Activated T-cell treated with anti-CD3 and anti-CD28 coated beads, Interleukin-2, amount 50 U/mL, for 72 hours (primary cell): ENCODE measurements at regions not wholly inside any gene's neighbourhood (a gene's known extent, or its start where the extent isn't known, plus 50 kb on each side); places are given as distances from the start of the nearest gene placed in this dataset.
A peak's percentile ranks its signal among the peaks of the same experiment; 100 is the strongest.

ENCODE experiments used
- ATAC-seq, 2 donors: fragments of 150-1000 bp; cut with Tn5 transposase; replicated peaks in 1 of 2; 2 replicates each; pipeline ENCODE4 v1.10.0; 2021; ENCODE audit warnings: moderate library complexity in 2 of 2, mild to moderate bottlenecking in 1 of 2
- DNase-seq, 2 donors: peaks; one replicate each; pipeline ENCODE4 v3.0.0; 2021 to 2022; ENCODE audit warnings: mixed read lengths in 1 of 2
- H3K27ac Mint-ChIP-seq: one replicate; pipeline ENCODE4 v1.8.0; 2022; ENCODE audit warnings: mild to moderate bottlenecking, moderate library complexity, mixed read lengths
- H3K27me3 Mint-ChIP-seq: one replicate; pipeline ENCODE4 v1.8.0; 2022; ENCODE audit warnings: low read depth, mixed read lengths
- H3K36me3 Mint-ChIP-seq, 2 donors: one replicate each; pipeline ENCODE4 v1.8.0; 2022; ENCODE audit warnings: mixed read lengths in 2 of 2, mild to moderate bottlenecking in 1 of 2; ENCODE audit not compliant: insufficient read depth in 2 of 2
- H3K4me1 Mint-ChIP-seq: one replicate; pipeline ENCODE4 v1.8.0; 2022; ENCODE audit warnings: low read depth, mixed read lengths
- H3K4me3 Mint-ChIP-seq, 2 donors: one replicate each; pipeline ENCODE4 v1.8.0; 2022; ENCODE audit warnings: mild to moderate bottlenecking in 2 of 2, mixed read lengths in 2 of 2, moderate library complexity in 2 of 2
- H3K9me3 Mint-ChIP-seq, 2 donors: one replicate each; pipeline ENCODE4 v1.8.0; 2022; ENCODE audit warnings: mixed read lengths in 2 of 2

DNA sequence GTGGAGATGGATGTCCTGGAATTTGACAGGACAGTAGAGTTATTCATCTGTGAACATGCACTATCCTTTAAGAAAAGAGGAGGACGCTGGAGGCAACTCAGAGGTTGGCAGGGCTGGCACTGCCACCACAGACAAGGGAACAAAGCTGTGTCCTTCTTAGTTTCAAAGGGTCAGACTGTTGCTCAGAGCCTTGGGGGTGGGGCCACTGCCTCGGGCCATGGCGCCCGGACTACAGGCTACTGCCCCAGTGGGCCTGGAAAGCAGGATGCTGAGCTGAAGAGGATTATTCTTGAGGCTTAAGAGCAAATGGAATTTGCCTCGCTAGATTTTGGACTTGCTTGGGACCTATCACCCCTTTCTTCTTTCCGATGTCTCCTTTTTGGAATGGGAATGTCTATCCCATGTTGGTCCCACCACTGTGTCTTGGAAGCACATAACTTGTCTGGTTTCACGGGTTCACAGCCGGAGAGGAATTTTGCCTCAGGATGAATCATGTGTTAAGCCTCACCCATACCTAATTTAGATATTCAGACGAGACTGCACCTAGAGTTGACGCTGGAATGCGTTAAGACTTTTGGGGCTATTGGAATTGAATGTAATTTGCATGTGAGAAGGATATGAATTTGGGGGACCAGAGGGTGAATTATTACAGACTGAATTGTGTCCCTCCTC is 114.8 kb upstream of the RFLNA start:
- no peaks in the 10 kb centered on the region for H3K4me1 Mint-ChIP-seq
- peaks cover 12% of the 10 kb centered on the region for H3K27me3 Mint-ChIP-seq
- no peaks in the 10 kb centered on the region for H3K36me3 Mint-ChIP-seq
- DNase-seq (no peak), ATAC-seq (no peak)
- H3K4me3 Mint-ChIP-seq = no peak overlapping the region
- no peak overlapping the region for H3K27ac Mint-ChIP-seq
- H3K9me3 Mint-ChIP-seq = no peaks in the 10 kb centered on the region

DNA sequence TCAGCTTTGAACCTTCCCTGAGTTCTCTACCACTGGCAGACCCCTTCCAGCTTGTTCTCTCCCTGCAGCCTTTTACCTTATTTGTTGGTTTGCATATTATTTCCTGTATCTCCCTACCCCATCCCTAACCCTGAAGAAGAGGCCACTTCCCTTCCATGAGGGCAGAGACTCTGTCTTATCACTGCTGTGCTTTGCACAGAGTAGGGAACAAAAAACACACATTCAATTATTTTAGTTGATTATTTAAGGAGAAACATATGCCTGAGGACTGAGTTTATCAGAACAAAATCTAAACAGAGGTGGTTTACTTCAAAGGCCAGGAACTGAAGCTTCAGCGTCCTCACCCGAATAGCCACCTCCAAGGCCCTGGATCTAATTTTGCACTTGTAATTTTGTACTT is 111.7 kb upstream of the RFLNA start:
- DNase-seq (no peak), ATAC-seq (no peak)
- H3K4me3 Mint-ChIP-seq = no peak overlapping the region
- H3K27ac Mint-ChIP-seq = no peak overlapping the region
- no peaks in the 10 kb centered on the region for H3K4me1 Mint-ChIP-seq
- no peaks in the 10 kb centered on the region for H3K36me3 Mint-ChIP-seq
- peaks cover 11% of the 10 kb centered on the region for H3K27me3 Mint-ChIP-seq
- no peaks in the 10 kb centered on the region for H3K9me3 Mint-ChIP-seq

DNA sequence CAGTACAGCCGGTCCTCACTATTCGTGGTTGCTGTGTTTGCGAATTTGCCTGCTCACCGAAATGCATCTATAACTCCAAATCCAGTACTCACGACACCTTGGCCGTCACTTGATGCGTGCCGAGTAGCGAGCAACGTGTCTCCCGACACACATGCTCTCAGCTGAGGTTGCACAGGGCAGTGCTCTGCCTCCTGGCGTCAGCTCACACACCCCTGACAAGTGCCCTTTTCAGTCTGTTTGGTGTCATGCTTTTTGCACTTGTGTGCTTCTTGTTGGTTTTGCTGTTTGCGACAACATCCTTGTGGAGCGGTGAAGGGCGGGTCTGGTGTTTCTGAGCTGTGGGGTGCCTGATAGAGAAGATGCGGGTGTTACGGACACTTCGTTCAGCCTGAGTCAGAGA is 110.4 kb upstream of the RFLNA start:
- Mint-ChIP-seq H3K4me3 (no peak overlapping the region), H3K4me1 (no peaks in the 10 kb centered on the region), H3K9me3 (no peaks in the 10 kb centered on the region), H3K27ac (no peak overlapping the region), H3K36me3 (no peaks in the 10 kb centered on the region), H3K27me3 (no peaks in the 10 kb centered on the region)
- ATAC-seq (no peak), DNase-seq (no peak)

DNA sequence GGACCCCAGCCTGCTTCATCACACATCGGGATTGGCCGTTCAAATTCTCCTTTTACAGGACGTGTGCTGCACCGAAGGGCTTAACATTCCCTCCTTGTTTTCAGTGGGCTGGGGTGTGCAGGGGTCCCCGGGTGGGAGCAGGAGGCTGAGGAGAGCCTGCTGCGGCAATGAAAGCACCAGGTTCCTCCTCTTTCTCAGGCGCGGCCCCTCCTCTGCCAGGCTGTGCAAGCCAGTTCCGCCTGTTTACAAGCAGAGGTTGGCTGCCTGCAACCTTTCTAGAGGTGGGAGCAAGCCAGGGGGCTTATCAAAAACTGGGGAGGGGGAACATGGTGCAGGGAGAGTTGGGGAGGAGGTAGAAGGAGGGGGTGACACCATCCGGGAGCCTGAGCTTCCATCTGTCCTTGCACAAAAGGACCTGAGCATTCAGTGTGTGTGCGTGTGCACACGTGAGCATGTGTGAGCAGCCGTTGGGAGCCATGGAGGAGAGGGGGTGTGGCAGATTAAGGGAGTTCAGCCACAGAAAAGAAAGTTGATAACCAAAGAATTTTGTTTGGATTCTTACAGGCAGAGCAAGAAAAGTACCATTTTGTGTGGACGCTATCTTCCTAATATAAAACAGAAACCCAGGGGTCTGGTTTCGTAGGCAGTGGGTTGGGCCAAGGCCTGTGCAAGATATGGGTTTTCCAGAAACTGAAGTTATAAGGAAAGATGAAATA is 108.8 kb upstream of the RFLNA start:
- H3K4me1 Mint-ChIP-seq = no peaks in the 10 kb centered on the region
- H3K36me3 Mint-ChIP-seq = no peaks in the 10 kb centered on the region
- ATAC-seq (no peak), DNase-seq (no peak)
- H3K4me3 Mint-ChIP-seq = no peak overlapping the region
- H3K27ac Mint-ChIP-seq = no peak overlapping the region
- H3K27me3 Mint-ChIP-seq = no peaks in the 10 kb centered on the region
- H3K9me3 Mint-ChIP-seq = no peaks in the 10 kb centered on the region

DNA sequence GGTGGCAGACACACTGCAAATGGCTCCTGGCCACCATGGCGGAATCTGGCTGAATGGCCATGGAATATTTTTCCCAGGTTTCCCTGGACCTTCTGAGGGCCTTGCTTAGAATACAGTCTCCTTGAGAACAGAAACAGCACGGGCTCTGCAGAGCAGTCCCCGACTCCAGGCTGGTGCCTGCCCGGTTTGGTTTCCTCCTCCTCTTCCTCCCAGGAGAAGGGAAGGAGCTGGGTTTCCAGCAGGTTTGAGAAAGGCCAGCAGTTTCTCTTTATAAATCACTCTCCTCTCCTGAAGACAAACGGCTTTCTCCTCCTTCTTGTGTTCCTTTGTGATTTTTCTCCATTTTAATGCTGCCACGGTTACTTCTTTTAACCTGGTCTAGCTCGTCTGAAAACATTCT is 106.8 kb upstream of the RFLNA start:
- Mint-ChIP-seq H3K36me3 (no peaks in the 10 kb centered on the region), H3K9me3 (no peaks in the 10 kb centered on the region), H3K27me3 (no peaks in the 10 kb centered on the region), H3K27ac (no peak overlapping the region), H3K4me3 (no peak overlapping the region), H3K4me1 (no peaks in the 10 kb centered on the region)
- DNase-seq (no peak), ATAC-seq (no peak)

DNA sequence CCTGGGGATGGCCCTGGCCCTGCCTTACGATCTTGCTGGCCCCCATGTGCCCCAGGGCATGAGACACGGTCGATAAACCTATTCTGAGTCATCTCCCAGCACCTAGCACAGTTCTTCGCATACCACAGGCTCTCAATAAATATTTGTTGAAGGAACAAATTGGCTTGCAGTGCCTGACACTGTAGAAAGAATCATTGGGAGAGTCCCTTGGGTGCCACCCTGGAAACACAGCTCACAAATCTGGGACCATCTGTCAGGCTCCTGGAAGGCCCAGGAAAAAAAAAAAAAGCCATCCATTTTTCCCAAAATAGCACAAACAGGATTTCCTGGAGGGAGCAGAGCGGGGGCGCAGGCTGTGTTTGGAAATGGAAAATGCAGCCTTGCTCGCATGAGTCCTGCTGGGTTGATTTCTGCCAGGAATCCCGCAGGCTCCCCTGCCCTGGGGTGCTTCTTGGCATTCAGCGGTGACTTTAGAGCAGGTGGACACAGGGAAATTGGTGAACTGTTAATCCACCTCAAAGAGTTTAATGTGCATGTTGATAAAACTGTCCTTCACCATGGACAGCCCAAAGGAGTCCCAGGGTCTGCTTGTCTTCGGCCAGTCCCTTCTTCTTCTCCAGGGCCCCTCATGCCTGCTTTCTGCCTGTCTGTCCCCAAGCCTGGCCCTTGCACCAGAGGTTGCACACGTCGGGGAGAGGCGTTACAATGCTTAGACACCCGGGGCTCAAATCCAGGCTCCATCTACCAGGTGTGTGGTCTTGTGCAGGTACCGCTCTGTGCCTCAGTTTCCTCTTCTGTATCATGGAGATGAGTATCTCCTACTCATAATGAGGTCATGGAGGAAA is 106.1 kb upstream of the RFLNA start:
- ATAC-seq (no peak), DNase-seq (no peak)
- Mint-ChIP-seq H3K27ac (no peak overlapping the region), H3K4me3 (no peak overlapping the region), H3K4me1 (no peaks in the 10 kb centered on the region), H3K27me3 (no peaks in the 10 kb centered on the region), H3K9me3 (no peaks in the 10 kb centered on the region), H3K36me3 (no peaks in the 10 kb centered on the region)

DNA sequence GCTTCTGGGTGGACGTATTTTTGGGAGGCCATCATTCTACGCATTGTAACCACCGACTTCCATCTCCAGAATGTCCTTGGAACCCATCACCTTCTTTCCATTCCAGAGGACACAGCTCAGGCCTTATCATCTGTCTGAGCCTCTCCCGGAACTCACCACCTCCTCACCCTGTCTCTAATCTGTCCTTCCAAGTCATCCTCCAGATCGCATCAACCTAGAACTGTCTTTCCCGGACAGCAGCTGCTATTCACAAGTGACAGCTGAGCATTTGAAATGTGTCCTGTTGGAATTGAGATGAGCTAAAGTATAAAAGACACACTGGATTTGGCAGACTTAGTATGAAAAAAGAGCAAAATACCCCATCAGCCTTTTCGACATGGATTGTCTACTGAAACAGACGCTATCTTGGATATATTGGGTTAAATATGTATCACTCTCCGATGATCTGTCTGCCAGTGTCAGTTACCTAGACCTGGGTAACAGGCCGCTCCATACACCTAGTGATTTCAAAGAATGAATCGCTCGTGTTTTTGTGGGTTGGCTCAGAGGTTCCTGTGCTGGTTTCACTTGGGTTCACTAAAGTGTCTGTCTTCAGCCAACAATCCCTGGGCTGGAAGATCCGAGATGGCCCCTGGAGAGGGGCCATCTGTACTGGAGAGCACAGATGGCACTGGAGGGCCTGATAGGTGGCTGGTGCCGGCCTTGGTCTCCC is 104.4 kb upstream of the RFLNA start:
- Mint-ChIP-seq H3K4me1 (no peaks in the 10 kb centered on the region), H3K27me3 (no peaks in the 10 kb centered on the region), H3K9me3 (no peaks in the 10 kb centered on the region), H3K36me3 (no peaks in the 10 kb centered on the region), H3K27ac (no peak overlapping the region), H3K4me3 (no peak overlapping the region)
- ATAC-seq (no peak), DNase-seq (no peak)

DNA sequence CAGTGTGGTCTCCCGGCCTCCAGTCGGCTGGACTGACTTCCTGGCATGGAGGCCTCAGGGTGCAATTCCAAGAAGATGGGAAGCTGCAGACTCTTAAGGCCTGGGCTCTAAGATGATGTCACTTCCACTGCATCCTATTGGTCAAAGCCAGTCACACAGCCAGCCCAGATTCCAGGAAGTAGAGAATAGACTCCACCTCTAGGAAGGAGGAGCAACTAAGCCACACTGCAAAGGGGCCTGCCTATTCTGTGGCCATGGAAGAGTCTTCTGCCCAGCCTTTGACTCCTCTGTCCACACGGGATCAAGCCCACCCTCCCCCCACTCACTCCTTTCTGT is 103.9 kb upstream of the RFLNA start:
- Mint-ChIP-seq H3K4me3 (no peak overlapping the region), H3K9me3 (no peaks in the 10 kb centered on the region), H3K27ac (no peak overlapping the region), H3K27me3 (no peaks in the 10 kb centered on the region), H3K4me1 (no peaks in the 10 kb centered on the region), H3K36me3 (no peaks in the 10 kb centered on the region)
- ATAC-seq = peak in 1 of 2 donors; percentile 35
- no peak for DNase-seq

DNA sequence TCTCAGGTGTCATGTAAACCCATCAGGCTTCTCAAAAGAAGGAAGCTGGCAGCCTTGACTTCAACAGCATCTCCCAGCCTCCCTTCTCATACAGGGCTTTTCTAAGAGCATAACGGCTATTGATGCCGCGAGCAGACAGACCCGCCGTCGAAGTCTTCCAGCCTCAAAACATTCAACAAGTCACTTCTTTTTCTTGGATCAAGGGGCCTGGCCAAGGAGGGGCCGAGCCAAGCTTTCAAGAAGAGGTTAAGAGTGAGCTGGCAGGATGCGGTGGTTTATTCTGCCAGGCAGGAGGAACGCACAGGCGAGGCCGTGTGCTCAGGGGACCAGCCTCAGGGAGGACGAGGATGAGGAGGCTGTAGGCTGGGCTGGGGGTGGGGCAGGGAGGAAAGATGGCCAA is 102.9 kb upstream of the RFLNA start:
- H3K4me1 Mint-ChIP-seq = no peaks in the 10 kb centered on the region
- ATAC-seq = no peak
- H3K36me3 Mint-ChIP-seq = no peaks in the 10 kb centered on the region
- no peak overlapping the region for H3K27ac Mint-ChIP-seq
- no peaks in the 10 kb centered on the region for H3K27me3 Mint-ChIP-seq
- H3K9me3 Mint-ChIP-seq = peaks cover 0 to 2% of the 10 kb centered on the region in 2 donors
- DNase-seq = no peak
- no peak overlapping the region for H3K4me3 Mint-ChIP-seq

DNA sequence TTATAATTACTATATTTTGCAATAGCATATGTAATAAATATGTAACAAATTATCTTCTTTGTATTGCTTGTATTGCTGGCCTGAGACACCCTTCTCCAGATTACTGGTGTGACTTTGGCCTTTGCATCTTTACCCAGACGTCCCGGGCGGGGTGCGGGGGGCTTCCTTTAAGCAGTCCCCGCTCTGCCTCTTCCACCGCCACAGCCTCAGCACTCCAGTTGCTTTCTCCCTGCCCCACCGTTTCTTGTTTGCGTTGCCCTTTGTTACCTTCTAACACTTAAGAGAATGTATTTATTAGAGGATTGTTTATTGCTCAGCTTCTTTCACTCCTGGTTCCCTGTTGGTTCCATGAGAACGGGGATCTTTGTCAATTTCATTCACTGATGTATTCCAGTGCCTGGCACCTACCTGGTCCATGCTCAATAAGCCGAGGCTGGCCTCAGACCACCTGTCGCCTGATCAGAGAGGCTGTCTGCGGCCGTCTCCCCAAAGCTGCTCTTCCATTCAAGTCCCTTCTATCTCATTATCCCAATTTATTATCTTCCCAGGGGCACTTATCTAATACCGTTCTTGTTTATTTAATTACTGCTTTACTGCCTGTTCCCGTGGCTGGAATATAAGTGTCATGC is 100.5 kb upstream of the RFLNA start:
- Mint-ChIP-seq H3K27me3 (no peaks in the 10 kb centered on the region), H3K27ac (no peak overlapping the region), H3K4me1 (no peaks in the 10 kb centered on the region), H3K9me3 (peaks cover 3 to 4% of the 10 kb centered on the region in 2 donors), H3K4me3 (no peak overlapping the region), H3K36me3 (no peaks in the 10 kb centered on the region)
- no peak for ATAC-seq
- DNase-seq = no peak

DNA sequence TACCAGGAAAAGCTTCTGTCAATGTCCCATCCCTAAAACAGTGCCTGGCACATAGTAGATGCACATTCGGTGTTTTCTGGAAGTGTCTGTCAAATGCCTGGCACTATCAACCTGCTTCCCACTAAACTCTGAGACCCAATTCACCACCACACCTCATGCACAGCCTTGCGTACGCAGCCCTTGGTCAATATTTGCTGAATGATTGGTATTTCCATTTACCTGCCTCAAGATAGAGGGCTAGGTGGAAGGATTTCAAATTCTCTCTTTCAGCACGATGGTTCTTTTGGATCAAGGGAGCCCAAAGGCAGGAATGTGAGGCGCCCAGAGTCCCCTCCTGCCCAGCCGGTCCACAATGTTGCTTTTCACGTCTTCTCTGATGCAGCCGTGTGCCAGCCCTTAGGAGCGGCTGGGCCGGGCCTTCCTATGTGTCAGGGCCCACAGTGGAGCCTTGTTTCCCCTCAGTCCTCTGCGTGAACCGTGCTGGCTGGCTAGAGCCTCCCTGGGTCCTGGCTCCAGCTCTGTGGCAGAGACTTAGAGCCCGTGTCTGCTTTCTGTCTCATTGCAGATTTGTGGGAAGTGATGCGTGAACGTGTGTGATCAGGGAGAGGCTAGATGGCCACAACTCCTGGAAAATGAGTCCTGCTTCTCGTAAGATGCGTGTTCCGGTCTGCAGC is 99.9 kb upstream of the RFLNA start:
- H3K4me3 Mint-ChIP-seq = no peak overlapping the region
- H3K9me3 Mint-ChIP-seq = peaks cover 3 to 4% of the 10 kb centered on the region in 2 donors
- H3K36me3 Mint-ChIP-seq = no peaks in the 10 kb centered on the region
- no peak for DNase-seq
- ATAC-seq = no peak
- H3K27me3 Mint-ChIP-seq = no peaks in the 10 kb centered on the region
- H3K27ac Mint-ChIP-seq = no peak overlapping the region
- H3K4me1 Mint-ChIP-seq = no peaks in the 10 kb centered on the region

DNA sequence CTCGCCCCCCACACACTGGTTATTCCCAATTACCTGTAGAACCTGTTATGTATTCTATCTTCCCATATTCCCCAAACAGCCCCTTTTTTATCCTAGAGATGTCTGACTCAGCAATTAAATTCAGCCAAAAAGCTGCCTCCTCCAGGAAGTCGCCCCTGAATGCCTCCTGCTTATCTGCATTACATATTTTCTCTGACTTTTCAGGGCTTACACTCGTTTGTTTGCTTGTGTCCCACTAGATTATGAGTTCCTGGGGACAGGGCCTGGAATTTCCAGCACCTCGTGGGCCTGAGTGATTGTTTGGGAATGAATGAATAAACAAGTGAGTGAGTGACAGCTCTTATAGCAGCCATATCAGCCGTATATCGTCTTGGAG is 99.3 kb upstream of the RFLNA start:
- Mint-ChIP-seq H3K9me3 (peaks cover 3 to 4% of the 10 kb centered on the region in 2 donors), H3K36me3 (no peaks in the 10 kb centered on the region), H3K4me3 (no peak overlapping the region), H3K27ac (no peak overlapping the region), H3K4me1 (no peaks in the 10 kb centered on the region), H3K27me3 (peaks cover 4% of the 10 kb centered on the region)
- DNase-seq (no peak), ATAC-seq (no peak)
